ENCODE measurements at regions not wholly inside any gene's neighbourhood (a gene's known extent, or its start where the extent isn't known, plus 50 kb on each side); places are given as distances from the start of the nearest gene placed in this dataset.
"Not testable (repeated sequence)": the region's sequence is repeated elsewhere in the genome, so short reads cannot be mapped to it uniquely, and the experiment has no call there.

DNA sequence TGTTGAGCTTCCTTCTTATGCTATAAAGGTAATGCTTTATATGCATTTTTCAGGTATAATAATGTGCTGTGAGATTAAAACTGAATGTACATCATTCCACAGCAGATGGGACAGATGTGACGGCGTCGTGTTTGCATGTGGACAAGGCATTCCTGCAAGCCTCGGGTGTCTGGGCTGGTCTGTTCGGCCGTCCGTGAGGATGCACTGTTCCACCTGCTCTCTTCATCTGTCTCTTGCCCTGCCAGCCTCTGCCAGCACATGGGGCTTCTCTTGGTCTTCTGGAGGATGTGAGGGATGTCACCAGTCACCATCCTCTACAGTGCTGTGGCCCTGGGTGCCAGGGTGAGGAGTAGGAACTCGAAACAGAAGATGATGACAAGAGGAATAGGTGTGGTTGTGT lies 223.2 kb downstream of the ERMARD start:
- Histone ChIP-seq H3F3A (replicated peaks; ENCODE audit: insufficient read depth) (no peaks in the 10 kb centered on the region), H2AFZ (ENCODE audit: low read depth) (no peak overlapping the region), H3K4me1 (ENCODE audit: control insufficient read depth in 1 of 2, insufficient read depth in 2 of 2, low read depth in 1 of 2, low read length in 1 of 2) (peaks cover 0 to 8% of the 10 kb centered on the region in 2 experiments; a peak in 1 of 4 replicates), H3K9me2 (no peaks in the 10 kb centered on the region), H3K27ac (ENCODE audit: low read depth in 2 of 2, low read length in 1 of 2) (no peak overlapping the region), H4K20me1 (ENCODE audit: insufficient read depth) (no peaks in the 10 kb centered on the region), H3K4me3 (ENCODE audit: low read depth in 2 of 2, low read length in 1 of 2) (no peak overlapping the region), H3K9ac (no peak overlapping the region), H3K79me2 (ENCODE audit: insufficient read depth) (no peaks in the 10 kb centered on the region), H3K36me3 (replicated peaks in 1 of 2; ENCODE audit: control insufficient read depth in 1 of 2, insufficient read depth in 2 of 2, low read length in 1 of 2) (no peaks in the 10 kb centered on the region), H3K9me3 (no peaks in the 10 kb centered on the region), H3K4me2 (no peak overlapping the region), H3K27me3 (ENCODE audit: insufficient read depth) (no peaks in the 10 kb centered on the region)
- ChIA-PET CTCF (interaction anchor here (0.6 kb wide), 1 partner anchor 143 kb away, joined by 3 read pairs; no protein-coding TSS in a partner anchor), POLR2A (no interaction called here)
- no peak for DNase-seq
- 31% methylated on average over 8 of the region's 8 CpGs for WGBS (ENCODE audit: low lambda C conversion rate)
- TF ChIP-seq YY1 (IDR thresholded peaks at IDR 0.05; ENCODE audit: low read depth): no peak
- TF ChIP-seq TEAD4 (IDR thresholded peaks at IDR 0.05; ENCODE audit: borderline replicate concordance, insufficient read depth): no peak

DNA sequence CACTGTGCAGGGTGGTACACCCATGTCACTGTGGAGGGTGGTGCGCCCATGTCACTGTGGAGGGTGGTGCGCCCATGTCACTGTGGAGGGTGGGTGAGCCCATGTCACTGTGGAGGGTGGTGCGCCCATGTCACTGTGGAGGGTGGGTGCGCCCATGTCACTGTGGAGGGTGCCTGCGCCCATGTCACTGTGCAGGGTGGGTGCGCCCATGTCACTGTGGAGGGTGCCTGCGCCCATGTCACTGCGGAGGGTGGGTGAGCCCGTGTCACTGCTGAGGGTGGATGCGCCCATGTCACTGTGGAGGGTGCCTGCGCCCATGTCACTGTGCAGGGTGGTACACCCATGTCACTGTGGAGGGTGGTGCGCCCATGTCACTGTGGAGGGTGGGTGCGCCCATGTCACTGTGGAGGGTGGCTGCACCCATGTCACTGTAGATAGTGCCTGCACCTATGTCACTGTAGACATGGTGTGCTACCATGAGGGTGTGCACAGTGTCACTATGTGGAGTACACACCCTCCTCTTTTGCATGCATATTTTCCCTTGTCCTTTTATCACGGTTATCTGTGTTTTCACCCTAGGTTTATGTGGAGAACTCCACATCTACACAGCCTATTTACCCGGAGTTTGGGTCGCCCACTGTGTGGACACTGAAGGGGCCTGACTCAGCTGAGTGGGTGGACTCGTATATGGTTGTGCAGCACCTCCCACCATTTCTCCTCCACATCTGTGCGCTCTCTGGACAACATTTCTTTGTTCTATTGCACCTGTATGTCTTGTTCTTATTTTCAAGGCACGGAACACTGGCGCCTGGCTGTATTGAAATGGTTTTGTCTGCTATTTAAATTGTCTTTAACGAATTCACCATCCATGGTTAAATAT lies 222.4 kb downstream of the ERMARD start:
- H3F3A ChIP-seq (replicated peaks; ENCODE audit: insufficient read depth); H3K9ac ChIP-seq; H3K27me3 ChIP-seq (ENCODE audit: insufficient read depth); POLR2A ChIA-PET; H2AFZ ChIP-seq (ENCODE audit: low read depth); H3K36me3 ChIP-seq (replicated peaks in 1 of 2; ENCODE audit: control insufficient read depth in 1 of 2, insufficient read depth in 2 of 2, low read length in 1 of 2); H3K9me3 ChIP-seq; DNase-seq; H3K4me3 ChIP-seq (ENCODE audit: low read depth in 2 of 2, low read length in 1 of 2); H3K79me2 ChIP-seq (ENCODE audit: insufficient read depth); H3K4me1 ChIP-seq (ENCODE audit: control insufficient read depth in 1 of 2, insufficient read depth in 2 of 2, low read depth in 1 of 2, low read length in 1 of 2); H3K4me2 ChIP-seq; H4K20me1 ChIP-seq (ENCODE audit: insufficient read depth); H3K27ac ChIP-seq (ENCODE audit: low read depth in 2 of 2, low read length in 1 of 2); H3K9me2 ChIP-seq: not testable (repeated sequence)
- CTCF ChIA-PET: interaction anchor here (0.6 kb wide), 1 partner anchor 142 kb away, joined by 3 read pairs; no protein-coding TSS in a partner anchor
- 35% methylated on average over 10 of the region's 21 CpGs for WGBS (ENCODE audit: low lambda C conversion rate)

DNA sequence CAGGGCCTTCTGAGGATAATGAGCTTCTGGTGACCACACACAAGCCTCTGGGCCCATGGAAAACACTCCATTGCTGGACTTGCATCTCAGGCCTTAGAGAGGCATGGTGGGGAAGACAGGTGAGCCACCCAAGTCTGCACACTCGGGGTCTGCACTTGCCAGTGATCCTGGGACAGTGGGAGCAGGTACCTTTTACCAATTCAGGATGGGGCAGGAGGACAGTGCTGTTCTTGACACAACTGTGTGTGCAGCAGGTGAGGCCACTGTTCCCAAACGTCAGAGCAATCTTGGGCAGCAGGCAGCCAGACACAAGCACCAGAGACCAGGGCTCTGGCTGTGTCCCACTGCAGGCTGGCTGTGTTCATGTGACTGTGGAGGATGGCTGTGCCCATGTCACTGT lies 221.3 kb downstream of the ERMARD start:
- 13% methylated on average over 1 of the region's 2 CpGs for WGBS (ENCODE audit: low lambda C conversion rate)
- ChIA-PET POLR2A (no interaction called here), CTCF (no interaction called here)
- Histone ChIP-seq H4K20me1 (ENCODE audit: insufficient read depth) (no peaks in the 10 kb centered on the region), H3K4me2 (no peak overlapping the region), H3K9ac (no peak overlapping the region), H3K4me1 (ENCODE audit: control insufficient read depth in 1 of 2, insufficient read depth in 2 of 2, low read depth in 1 of 2, low read length in 1 of 2) (peaks cover 0 to 8% of the 10 kb centered on the region in 2 experiments; a peak in 1 of 4 replicates), H3K27ac (ENCODE audit: low read depth in 2 of 2, low read length in 1 of 2) (no peak overlapping the region), H3F3A (replicated peaks; ENCODE audit: insufficient read depth) (no peaks in the 10 kb centered on the region), H3K9me2 (no peaks in the 10 kb centered on the region), H3K4me3 (ENCODE audit: low read depth in 2 of 2, low read length in 1 of 2) (no peak overlapping the region), H3K27me3 (ENCODE audit: insufficient read depth) (no peaks in the 10 kb centered on the region), H3K36me3 (replicated peaks in 1 of 2; ENCODE audit: control insufficient read depth in 1 of 2, insufficient read depth in 2 of 2, low read length in 1 of 2) (no peaks in the 10 kb centered on the region), H2AFZ (ENCODE audit: low read depth) (no peak overlapping the region), H3K9me3 (no peaks in the 10 kb centered on the region), H3K79me2 (ENCODE audit: insufficient read depth) (no peaks in the 10 kb centered on the region)
- no peak for DNase-seq
- TF ChIP-seq, protein P1, sequence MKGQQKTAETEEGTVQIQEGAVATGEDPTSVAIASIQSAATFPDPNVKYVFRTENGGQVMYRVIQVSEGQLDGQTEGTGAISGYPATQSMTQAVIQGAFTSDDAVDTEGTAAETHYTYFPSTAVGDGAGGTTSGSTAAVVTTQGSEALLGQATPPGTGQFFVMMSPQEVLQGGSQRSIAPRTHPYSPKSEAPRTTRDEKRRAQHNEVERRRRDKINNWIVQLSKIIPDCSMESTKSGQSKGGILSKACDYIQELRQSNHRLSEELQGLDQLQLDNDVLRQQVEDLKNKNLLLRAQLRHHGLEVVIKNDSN (IDR thresholded peaks at IDR 0.05; ENCODE audit: borderline replicate concordance, low read depth): no peak
- TF ChIP-seq MEF2A (IDR thresholded peaks at IDR 0.05; ENCODE audit: borderline replicate concordance, low read depth): no peak
- TF ChIP-seq, protein P2, sequence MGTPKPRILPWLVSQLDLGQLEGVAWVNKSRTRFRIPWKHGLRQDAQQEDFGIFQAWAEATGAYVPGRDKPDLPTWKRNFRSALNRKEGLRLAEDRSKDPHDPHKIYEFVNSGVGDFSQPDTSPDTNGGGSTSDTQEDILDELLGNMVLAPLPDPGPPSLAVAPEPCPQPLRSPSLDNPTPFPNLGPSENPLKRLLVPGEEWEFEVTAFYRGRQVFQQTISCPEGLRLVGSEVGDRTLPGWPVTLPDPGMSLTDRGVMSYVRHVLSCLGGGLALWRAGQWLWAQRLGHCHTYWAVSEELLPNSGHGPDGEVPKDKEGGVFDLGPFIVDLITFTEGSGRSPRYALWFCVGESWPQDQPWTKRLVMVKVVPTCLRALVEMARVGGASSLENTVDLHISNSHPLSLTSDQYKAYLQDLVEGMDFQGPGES (IDR thresholded peaks at IDR 0.05; ENCODE audit: low read depth, low read length): no peak
- TF ChIP-seq, protein P3, sequence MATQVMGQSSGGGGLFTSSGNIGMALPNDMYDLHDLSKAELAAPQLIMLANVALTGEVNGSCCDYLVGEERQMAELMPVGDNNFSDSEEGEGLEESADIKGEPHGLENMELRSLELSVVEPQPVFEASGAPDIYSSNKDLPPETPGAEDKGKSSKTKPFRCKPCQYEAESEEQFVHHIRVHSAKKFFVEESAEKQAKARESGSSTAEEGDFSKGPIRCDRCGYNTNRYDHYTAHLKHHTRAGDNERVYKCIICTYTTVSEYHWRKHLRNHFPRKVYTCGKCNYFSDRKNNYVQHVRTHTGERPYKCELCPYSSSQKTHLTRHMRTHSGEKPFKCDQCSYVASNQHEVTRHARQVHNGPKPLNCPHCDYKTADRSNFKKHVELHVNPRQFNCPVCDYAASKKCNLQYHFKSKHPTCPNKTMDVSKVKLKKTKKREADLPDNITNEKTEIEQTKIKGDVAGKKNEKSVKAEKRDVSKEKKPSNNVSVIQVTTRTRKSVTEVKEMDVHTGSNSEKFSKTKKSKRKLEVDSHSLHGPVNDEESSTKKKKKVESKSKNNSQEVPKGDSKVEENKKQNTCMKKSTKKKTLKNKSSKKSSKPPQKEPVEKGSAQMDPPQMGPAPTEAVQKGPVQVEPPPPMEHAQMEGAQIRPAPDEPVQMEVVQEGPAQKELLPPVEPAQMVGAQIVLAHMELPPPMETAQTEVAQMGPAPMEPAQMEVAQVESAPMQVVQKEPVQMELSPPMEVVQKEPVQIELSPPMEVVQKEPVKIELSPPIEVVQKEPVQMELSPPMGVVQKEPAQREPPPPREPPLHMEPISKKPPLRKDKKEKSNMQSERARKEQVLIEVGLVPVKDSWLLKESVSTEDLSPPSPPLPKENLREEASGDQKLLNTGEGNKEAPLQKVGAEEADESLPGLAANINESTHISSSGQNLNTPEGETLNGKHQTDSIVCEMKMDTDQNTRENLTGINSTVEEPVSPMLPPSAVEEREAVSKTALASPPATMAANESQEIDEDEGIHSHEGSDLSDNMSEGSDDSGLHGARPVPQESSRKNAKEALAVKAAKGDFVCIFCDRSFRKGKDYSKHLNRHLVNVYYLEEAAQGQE (IDR thresholded peaks at IDR 0.05; ENCODE audit: low read depth, low read length): no peak
- no peak for TF ChIP-seq RFX5 (IDR thresholded peaks at IDR 0.05; ENCODE audit: low read length)
- no peak for TF ChIP-seq FOXM1 (IDR thresholded peaks at IDR 0.05; ENCODE audit: low read depth)
- no peak for TF ChIP-seq POLR2AphosphoS5 (IDR thresholded peaks at IDR 0.05; ENCODE audit: low read depth, low read length)
- no peak for TF ChIP-seq YY1 (IDR thresholded peaks at IDR 0.05; ENCODE audit: low read depth)
- no peak for TF ChIP-seq TEAD4 (IDR thresholded peaks at IDR 0.05; ENCODE audit: borderline replicate concordance, insufficient read depth)
- TF ChIP-seq EZH2phosphoT487 (IDR thresholded peaks at IDR 0.05; ENCODE audit: borderline replicate concordance, low read depth): no peak
- no peak for TF ChIP-seq RCOR1 (IDR thresholded peaks at IDR 0.05; ENCODE audit: low read length)

Data from SK-N-SH (cell line).